ENCODE measurements at regions not wholly inside any gene's neighbourhood (a gene's known extent, or its start where the extent isn't known, plus 50 kb on each side); places are given as distances from the start of the nearest gene placed in this dataset.

DNA sequence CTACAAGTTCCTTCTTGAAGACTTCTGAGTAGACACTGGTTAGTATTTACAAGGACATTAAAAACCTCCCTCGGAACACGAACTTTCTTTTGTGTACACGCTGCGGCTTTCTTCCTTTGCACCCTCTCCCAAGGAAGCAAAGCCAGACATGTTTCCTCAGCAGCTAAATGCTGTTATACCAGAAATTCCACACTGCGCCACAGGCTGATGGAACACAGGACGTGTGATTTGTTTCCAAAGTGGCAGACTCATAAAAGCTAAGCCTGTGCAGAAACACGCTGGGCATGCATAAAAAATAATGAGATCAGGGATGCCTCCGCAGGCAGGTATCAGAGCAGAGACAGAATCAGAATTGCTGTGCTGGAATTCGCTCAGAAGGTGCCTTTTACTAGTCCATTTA, 73.0 kb upstream of the RGPD5 start:
- TF ChIP-seq, protein P1, sequence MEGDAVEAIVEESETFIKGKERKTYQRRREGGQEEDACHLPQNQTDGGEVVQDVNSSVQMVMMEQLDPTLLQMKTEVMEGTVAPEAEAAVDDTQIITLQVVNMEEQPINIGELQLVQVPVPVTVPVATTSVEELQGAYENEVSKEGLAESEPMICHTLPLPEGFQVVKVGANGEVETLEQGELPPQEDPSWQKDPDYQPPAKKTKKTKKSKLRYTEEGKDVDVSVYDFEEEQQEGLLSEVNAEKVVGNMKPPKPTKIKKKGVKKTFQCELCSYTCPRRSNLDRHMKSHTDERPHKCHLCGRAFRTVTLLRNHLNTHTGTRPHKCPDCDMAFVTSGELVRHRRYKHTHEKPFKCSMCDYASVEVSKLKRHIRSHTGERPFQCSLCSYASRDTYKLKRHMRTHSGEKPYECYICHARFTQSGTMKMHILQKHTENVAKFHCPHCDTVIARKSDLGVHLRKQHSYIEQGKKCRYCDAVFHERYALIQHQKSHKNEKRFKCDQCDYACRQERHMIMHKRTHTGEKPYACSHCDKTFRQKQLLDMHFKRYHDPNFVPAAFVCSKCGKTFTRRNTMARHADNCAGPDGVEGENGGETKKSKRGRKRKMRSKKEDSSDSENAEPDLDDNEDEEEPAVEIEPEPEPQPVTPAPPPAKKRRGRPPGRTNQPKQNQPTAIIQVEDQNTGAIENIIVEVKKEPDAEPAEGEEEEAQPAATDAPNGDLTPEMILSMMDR (IDR thresholded peaks at IDR 0.05): no peak
- TF ChIP-seq POLR2A (IDR thresholded peaks at IDR 0.05) (no peak), POLR2AphosphoS5 (IDR thresholded peaks at IDR 0.05) (no peak)

Measured in sigmoid colon (tissue), 4 donors.